Neural cell (in vitro differentiated cells): ENCODE measurements at regions not wholly inside any gene's neighbourhood (a gene's known extent, or its start where the extent isn't known, plus 50 kb on each side); places are given as distances from the start of the nearest gene placed in this dataset.

ENCODE experiments used
- EZH2 ChIP-seq: fragments of 200-600, 300-800 bp; shearing (Covaris generic), sonication (generic); IDR thresholded peaks from 2 replicates; pipeline ENCODE4 v1.6.1; 2014; ENCODE audit warnings: antibody characterized with exemption, low read length, borderline replicate concordance, mild to moderate bottlenecking; ENCODE audit not compliant: insufficient read depth, poor library complexity, severe bottlenecking
- RAD21 ChIP-seq: fragments of 450-650 bp; conservative IDR thresholded peaks from 2 replicates; pipeline ENCODE4 v1.6.1; 2014; ENCODE audit warnings: antibody characterized with exemption, mild to moderate bottlenecking, moderate library complexity
- TF ChIP-seq, protein P1 (sequence below): fragments of 450-650 bp; IDR thresholded peaks from 2 replicates; pipeline ENCODE4 v1.5.1; 2014; ENCODE audit warnings: antibody characterized with exemption, mild to moderate bottlenecking, moderate library complexity; ENCODE audit not compliant: poor library complexity, severe bottlenecking
- TF ChIP-seq, protein P2 (sequence below): IDR thresholded peaks from 2 replicates; pipeline ENCODE4 v1.6.1; 2012; ENCODE audit warnings: borderline replicate concordance

DNA sequence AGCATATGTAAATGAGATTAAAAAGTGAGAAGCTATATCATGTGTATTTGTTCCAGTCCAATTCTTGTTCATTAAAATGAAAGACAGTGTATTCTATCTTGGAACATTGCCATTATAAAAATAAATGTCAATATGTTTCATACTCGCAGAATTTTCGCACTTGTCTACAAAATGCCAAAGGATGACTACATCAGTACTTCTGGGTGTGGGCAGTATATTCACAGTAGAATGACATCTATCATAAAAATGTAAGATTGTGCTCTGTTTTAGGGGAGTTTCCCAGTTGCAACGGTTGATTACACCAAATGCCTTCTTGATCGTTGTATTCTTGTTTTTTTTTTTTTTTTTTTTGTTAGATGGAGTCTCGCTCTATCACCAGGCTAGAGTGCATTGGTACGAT is 292.3 kb upstream of the E2F7 start:
- TF ChIP-seq, protein P1, sequence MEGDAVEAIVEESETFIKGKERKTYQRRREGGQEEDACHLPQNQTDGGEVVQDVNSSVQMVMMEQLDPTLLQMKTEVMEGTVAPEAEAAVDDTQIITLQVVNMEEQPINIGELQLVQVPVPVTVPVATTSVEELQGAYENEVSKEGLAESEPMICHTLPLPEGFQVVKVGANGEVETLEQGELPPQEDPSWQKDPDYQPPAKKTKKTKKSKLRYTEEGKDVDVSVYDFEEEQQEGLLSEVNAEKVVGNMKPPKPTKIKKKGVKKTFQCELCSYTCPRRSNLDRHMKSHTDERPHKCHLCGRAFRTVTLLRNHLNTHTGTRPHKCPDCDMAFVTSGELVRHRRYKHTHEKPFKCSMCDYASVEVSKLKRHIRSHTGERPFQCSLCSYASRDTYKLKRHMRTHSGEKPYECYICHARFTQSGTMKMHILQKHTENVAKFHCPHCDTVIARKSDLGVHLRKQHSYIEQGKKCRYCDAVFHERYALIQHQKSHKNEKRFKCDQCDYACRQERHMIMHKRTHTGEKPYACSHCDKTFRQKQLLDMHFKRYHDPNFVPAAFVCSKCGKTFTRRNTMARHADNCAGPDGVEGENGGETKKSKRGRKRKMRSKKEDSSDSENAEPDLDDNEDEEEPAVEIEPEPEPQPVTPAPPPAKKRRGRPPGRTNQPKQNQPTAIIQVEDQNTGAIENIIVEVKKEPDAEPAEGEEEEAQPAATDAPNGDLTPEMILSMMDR = no peak
- TF ChIP-seq, protein P2, sequence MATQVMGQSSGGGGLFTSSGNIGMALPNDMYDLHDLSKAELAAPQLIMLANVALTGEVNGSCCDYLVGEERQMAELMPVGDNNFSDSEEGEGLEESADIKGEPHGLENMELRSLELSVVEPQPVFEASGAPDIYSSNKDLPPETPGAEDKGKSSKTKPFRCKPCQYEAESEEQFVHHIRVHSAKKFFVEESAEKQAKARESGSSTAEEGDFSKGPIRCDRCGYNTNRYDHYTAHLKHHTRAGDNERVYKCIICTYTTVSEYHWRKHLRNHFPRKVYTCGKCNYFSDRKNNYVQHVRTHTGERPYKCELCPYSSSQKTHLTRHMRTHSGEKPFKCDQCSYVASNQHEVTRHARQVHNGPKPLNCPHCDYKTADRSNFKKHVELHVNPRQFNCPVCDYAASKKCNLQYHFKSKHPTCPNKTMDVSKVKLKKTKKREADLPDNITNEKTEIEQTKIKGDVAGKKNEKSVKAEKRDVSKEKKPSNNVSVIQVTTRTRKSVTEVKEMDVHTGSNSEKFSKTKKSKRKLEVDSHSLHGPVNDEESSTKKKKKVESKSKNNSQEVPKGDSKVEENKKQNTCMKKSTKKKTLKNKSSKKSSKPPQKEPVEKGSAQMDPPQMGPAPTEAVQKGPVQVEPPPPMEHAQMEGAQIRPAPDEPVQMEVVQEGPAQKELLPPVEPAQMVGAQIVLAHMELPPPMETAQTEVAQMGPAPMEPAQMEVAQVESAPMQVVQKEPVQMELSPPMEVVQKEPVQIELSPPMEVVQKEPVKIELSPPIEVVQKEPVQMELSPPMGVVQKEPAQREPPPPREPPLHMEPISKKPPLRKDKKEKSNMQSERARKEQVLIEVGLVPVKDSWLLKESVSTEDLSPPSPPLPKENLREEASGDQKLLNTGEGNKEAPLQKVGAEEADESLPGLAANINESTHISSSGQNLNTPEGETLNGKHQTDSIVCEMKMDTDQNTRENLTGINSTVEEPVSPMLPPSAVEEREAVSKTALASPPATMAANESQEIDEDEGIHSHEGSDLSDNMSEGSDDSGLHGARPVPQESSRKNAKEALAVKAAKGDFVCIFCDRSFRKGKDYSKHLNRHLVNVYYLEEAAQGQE = no peak
- TF ChIP-seq RAD21 (no peak), EZH2 (no peak)
